H9 (cell line): ENCODE measurements at regions not wholly inside any gene's neighbourhood (a gene's known extent, or its start where the extent isn't known, plus 50 kb on each side); places are given as distances from the start of the nearest gene placed in this dataset.
A peak's percentile ranks its signal among the peaks of the same experiment; 100 is the strongest.

ENCODE experiments used
- DNase-seq: peaks from one replicate; pipeline ENCODE4 v3.0.0-alpha.2; 2017
- H2AFZ ChIP-seq: one replicate; pipeline ENCODE4 v1.6.1; 2013; ENCODE audit warnings: mild to moderate bottlenecking, low read length, control low read depth, moderate library complexity
- H2AK5ac ChIP-seq: 2 replicates; pipeline ENCODE4 v1.6.1; 2013; ENCODE audit warnings: low read length, control low read depth, mixed read lengths; ENCODE audit not compliant: insufficient read length
- H2BK120ac ChIP-seq: one replicate; pipeline ENCODE4 v1.6.1; 2013; ENCODE audit warnings: low read depth, mild to moderate bottlenecking, low read length, control low read depth, inconsistent platforms; ENCODE audit not compliant: poor library complexity, severe bottlenecking
- H2BK12ac ChIP-seq: 2 replicates; pipeline ENCODE4 v1.6.1; 2013; ENCODE audit warnings: low read length, control low read depth, mixed read lengths, low read depth; ENCODE audit not compliant: insufficient read length
- H2BK15ac ChIP-seq: 2 replicates; pipeline ENCODE4 v1.6.1; 2013; ENCODE audit warnings: low read depth, low read length, control low read depth
- H2BK20ac ChIP-seq: one replicate; pipeline ENCODE4 v1.6.1; 2013; ENCODE audit warnings: low read depth, mild to moderate bottlenecking, low read length, control low read depth, inconsistent platforms; ENCODE audit not compliant: poor library complexity, severe bottlenecking
- H2BK5ac ChIP-seq: 2 replicates; pipeline ENCODE4 v1.6.1; 2013; ENCODE audit warnings: low read length, control low read depth, mixed read lengths; ENCODE audit not compliant: insufficient read length
- H3K14ac ChIP-seq: 2 replicates; pipeline ENCODE4 v1.6.1; 2013; ENCODE audit warnings: low read length, control low read depth; ENCODE audit not compliant: insufficient read depth
- H3K18ac ChIP-seq: 2 replicates; pipeline ENCODE4 v1.6.1; 2013; ENCODE audit warnings: low read depth, mild to moderate bottlenecking, mixed read lengths, low read length, control low read depth; ENCODE audit not compliant: insufficient read length
- H3K23ac ChIP-seq: 2 replicates; pipeline ENCODE4 v1.6.1; 2013; ENCODE audit warnings: low read length, control low read depth, mixed read lengths, low read depth; ENCODE audit not compliant: insufficient read length
- H3K23me2 ChIP-seq: 2 replicates; pipeline ENCODE4 v1.6.1; 2013; ENCODE audit warnings: low read depth, mild to moderate bottlenecking, mixed read lengths, low read length, control low read depth; ENCODE audit not compliant: insufficient read length, poor library complexity, severe bottlenecking
- H3K27ac ChIP-seq: 2 replicates; pipeline ENCODE4 v1.5.1; 2013; ENCODE audit warnings: low read length, control low read depth, mixed read lengths, low read depth; ENCODE audit not compliant: insufficient read length
- H3K27me3 ChIP-seq: 2 replicates; pipeline ENCODE4 v1.6.1; 2013; ENCODE audit warnings: low read length, control low read depth, inconsistent platforms; ENCODE audit not compliant: insufficient read depth
- H3K4ac ChIP-seq: 2 replicates; pipeline ENCODE4 v1.6.1; 2013; ENCODE audit warnings: low read depth, mild to moderate bottlenecking, control low read depth, inconsistent platforms, low read length, moderate library complexity
- H3K4me1 ChIP-seq: 2 replicates; pipeline ENCODE4 v1.6.1; 2013; ENCODE audit warnings: low read length, control low read depth, inconsistent platforms; ENCODE audit not compliant: insufficient read depth
- H3K4me2 ChIP-seq: 2 replicates; pipeline ENCODE4 v1.6.1; 2013; ENCODE audit warnings: low read length, control low read depth, mixed read lengths; ENCODE audit not compliant: insufficient read length, insufficient read depth
- H3K56ac ChIP-seq: 2 replicates; pipeline ENCODE4 v1.6.1; 2013; ENCODE audit warnings: low read depth, mild to moderate bottlenecking, mixed read lengths, low read length, control low read depth; ENCODE audit not compliant: insufficient read length
- H3K79me1 ChIP-seq: 2 replicates; pipeline ENCODE4 v1.6.1; 2013; ENCODE audit warnings: low read depth, mild to moderate bottlenecking, moderate library complexity, low read length, control low read depth, inconsistent platforms; ENCODE audit not compliant: insufficient read depth, poor library complexity, severe bottlenecking
- H3K79me2 ChIP-seq: 2 replicates; pipeline ENCODE4 v1.6.1; 2013; ENCODE audit warnings: low read length, control low read depth, inconsistent platforms; ENCODE audit not compliant: insufficient read depth
- H3K9ac ChIP-seq: 2 replicates; pipeline ENCODE4 v1.6.1; 2013; ENCODE audit warnings: low read length, control low read depth, mixed read lengths; ENCODE audit not compliant: insufficient read length; ENCODE audit errors: extremely low read depth
- H3K9me3 ChIP-seq: one replicate; pipeline ENCODE4 v1.6.1; 2013; ENCODE audit warnings: low read depth, low read length, inconsistent platforms; ENCODE audit not compliant: control insufficient read depth
- H3T11ph ChIP-seq: one replicate; pipeline ENCODE4 v1.6.1; 2013; ENCODE audit warnings: mild to moderate bottlenecking, low read length, control low read depth, inconsistent platforms
- H4K20me1 ChIP-seq: one replicate; pipeline ENCODE4 v1.6.1; 2013; ENCODE audit not compliant: control insufficient read depth, insufficient read length, insufficient read depth
- H4K5ac ChIP-seq: 2 replicates; pipeline ENCODE4 v1.6.1; 2013; ENCODE audit warnings: low read depth, mild to moderate bottlenecking, mixed read lengths, low read length, control low read depth; ENCODE audit not compliant: insufficient read length
- H4K8ac ChIP-seq: replicated peaks from 2 replicates; pipeline ENCODE4 v1.6.1; 2013; ENCODE audit warnings: low read length, control low read depth, mixed read lengths, low read depth; ENCODE audit not compliant: insufficient read length
- H4K91ac ChIP-seq: 2 replicates; pipeline ENCODE4 v1.6.1; 2013; ENCODE audit warnings: low read depth, mild to moderate bottlenecking, moderate library complexity, mixed read lengths, low read length, control low read depth; ENCODE audit not compliant: insufficient read length
- H3K27ac Mint-ChIP-seq, 3 experiments: 2 replicates in 2 of 3; 3 replicates in 1 of 3; pipeline ENCODE4 v1.8.0; 2020 to 2021; ENCODE audit warnings: mixed read lengths in 3 of 3, mild to moderate bottlenecking in 1 of 3, moderate library complexity in 1 of 3
- H3K27me3 Mint-ChIP-seq: 2 replicates; pipeline ENCODE4 v1.8.0; 2021; ENCODE audit warnings: low read depth, mild to moderate bottlenecking, moderate library complexity, mixed read lengths
- H3K36me3 Mint-ChIP-seq, 3 experiments: 2 replicates in 2 of 3; 3 replicates in 1 of 3; pipeline ENCODE4 v1.8.0; 2020 to 2021; ENCODE audit warnings: low read depth in 3 of 3, mixed read lengths in 3 of 3; ENCODE audit not compliant: insufficient read depth in 1 of 3
- H3K4me1 Mint-ChIP-seq, 2 experiments: 2 replicates each; pipeline ENCODE4 v1.8.0; 2020; ENCODE audit warnings: mixed read lengths in 2 of 2
- H3K4me3 Mint-ChIP-seq, 2 experiments: 2 replicates in 1 of 2; 3 replicates in 1 of 2; pipeline ENCODE4 v1.8.0; 2020 to 2021; ENCODE audit warnings: mild to moderate bottlenecking in 2 of 2, mixed read lengths in 2 of 2, moderate library complexity in 1 of 2
- H3K9me3 Mint-ChIP-seq, 2 experiments: 2 replicates in 1 of 2; 3 replicates in 1 of 2; pipeline ENCODE4 v1.8.0; 2020; ENCODE audit warnings: mild to moderate bottlenecking in 2 of 2, mixed read lengths in 2 of 2, moderate library complexity in 1 of 2
- WGBS: extraction: QIAGEN DNeasy Blood & Tissue Kit; methylation state at CpG from one replicate; pipeline ENCODE4 v1.1.7; 2013; ENCODE audit warnings: missing lambda C conversion rate, low lambda C conversion rate, mixed read lengths; ENCODE audit not compliant: insufficient read length; ENCODE audit errors: extremely low coverage; 5-methylcytosine and 5-hydroxymethylcytosine counted together
- TF ChIP-seq, protein P1 (sequence below): fragments of 200-600 bp; sonication (generic); conservative IDR thresholded peaks from 3 replicates; pipeline ENCODE4 v1.8.0; 2021; ENCODE audit warnings: antibody characterized with exemption, mild to moderate bottlenecking

DNA sequence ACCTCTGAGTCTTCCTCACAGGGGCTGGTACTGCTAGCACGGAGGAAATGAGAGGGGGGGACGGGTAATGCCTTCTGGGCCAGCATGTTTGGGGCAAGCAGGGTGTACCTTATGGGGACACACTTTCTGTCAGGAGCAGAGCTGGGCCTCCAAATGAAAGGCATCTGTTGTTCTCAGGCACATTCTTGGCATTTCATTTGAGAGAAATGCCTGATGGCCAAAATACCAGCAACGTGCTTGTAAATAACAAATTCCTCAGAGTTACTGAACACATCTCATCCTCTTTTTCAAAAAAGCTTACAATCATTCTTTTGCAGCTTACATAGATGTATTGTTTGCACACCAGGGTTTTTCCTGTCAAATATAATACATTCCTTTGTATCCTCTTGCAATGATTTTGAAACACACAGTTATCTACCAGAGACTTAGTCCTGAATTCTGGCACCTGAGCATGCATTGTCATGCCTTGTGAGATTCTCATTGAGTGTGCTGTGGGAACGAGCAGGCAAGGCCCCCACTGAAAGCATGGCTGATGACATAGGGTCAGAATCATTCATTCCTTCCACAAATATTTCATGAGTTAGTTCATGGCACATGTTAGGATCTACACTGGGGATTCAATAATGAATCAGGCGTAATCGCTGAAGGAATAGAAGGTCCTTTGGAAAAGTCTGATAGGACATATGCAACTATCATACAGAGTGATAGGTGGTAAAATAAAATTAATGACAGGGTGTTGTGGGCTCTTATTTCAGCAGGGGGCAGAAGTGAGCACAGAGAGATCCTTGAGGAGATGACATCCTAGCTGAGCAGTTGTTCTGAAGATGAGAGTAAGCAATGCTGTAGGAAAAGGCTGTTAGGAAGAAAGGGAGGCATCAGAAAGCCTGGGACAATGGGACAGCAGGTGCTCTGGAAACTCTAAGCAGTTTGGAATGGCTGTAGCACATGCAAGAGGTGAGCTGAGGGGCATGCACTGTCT, 260.9 kb upstream of the TUT7 start:
- Histone ChIP-seq H4K8ac (no peak overlapping the region), H2AFZ (no peak overlapping the region)
- peak overlapping the region in 1 of 3 experiments; percentile 62; a peak in 1 of 7 replicates for H3K27ac Mint-ChIP-seq

More for the DNA sequence above, 260.9 kb upstream of the TUT7 start:
- no peak overlapping the region for H3K27ac ChIP-seq
- H2BK20ac ChIP-seq = no peak overlapping the region
- H3K9ac ChIP-seq = no peak overlapping the region
- no peak overlapping the region for H3K23ac ChIP-seq
- no peak overlapping the region for H2BK5ac ChIP-seq
- H3K4me1 Mint-ChIP-seq = peaks cover 22 to 32% of the 10 kb centered on the region in 2 experiments
- H2BK12ac ChIP-seq = no peak overlapping the region
- no peak overlapping the region for H3K4me2 ChIP-seq
- DNase-seq = no peak
- H3K9me3 Mint-ChIP-seq = peaks cover 0 to 10% of the 10 kb centered on the region in 2 experiments; a peak in 3 of 5 replicates
- no peak overlapping the region for H3K18ac ChIP-seq
- no peaks in the 10 kb centered on the region for H3K23me2 ChIP-seq
- H3K79me1 ChIP-seq = no peaks in the 10 kb centered on the region
- H3K27me3 Mint-ChIP-seq = peaks cover 14% of the 10 kb centered on the region
- WGBS = no CpG with 5 or more reads among the region's 6 CpGs
- peak overlapping the region; percentile 29 for H3T11ph ChIP-seq
- no peak overlapping the region for H3K56ac ChIP-seq
- H3K4me3 Mint-ChIP-seq = no peak overlapping the region; a peak in 1 of 5 replicates
- TF ChIP-seq, protein P1, sequence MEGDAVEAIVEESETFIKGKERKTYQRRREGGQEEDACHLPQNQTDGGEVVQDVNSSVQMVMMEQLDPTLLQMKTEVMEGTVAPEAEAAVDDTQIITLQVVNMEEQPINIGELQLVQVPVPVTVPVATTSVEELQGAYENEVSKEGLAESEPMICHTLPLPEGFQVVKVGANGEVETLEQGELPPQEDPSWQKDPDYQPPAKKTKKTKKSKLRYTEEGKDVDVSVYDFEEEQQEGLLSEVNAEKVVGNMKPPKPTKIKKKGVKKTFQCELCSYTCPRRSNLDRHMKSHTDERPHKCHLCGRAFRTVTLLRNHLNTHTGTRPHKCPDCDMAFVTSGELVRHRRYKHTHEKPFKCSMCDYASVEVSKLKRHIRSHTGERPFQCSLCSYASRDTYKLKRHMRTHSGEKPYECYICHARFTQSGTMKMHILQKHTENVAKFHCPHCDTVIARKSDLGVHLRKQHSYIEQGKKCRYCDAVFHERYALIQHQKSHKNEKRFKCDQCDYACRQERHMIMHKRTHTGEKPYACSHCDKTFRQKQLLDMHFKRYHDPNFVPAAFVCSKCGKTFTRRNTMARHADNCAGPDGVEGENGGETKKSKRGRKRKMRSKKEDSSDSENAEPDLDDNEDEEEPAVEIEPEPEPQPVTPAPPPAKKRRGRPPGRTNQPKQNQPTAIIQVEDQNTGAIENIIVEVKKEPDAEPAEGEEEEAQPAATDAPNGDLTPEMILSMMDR = peak; percentile 68
- no peak overlapping the region for H3K4ac ChIP-seq
- no peaks in the 10 kb centered on the region; the same call in 1 of the 2 replicates for H3K4me1 ChIP-seq
- no peak overlapping the region for H3K14ac ChIP-seq
- H2AK5ac ChIP-seq = no peak overlapping the region
- H3K9me3 ChIP-seq = no peaks in the 10 kb centered on the region
- no peaks in the 10 kb centered on the region for H3K79me2 ChIP-seq
- H2BK120ac ChIP-seq = no peak overlapping the region
- no peak overlapping the region for H2BK15ac ChIP-seq
- H3K36me3 Mint-ChIP-seq = no peaks in the 10 kb centered on the region
- no peaks in the 10 kb centered on the region for H4K20me1 ChIP-seq
- H4K5ac ChIP-seq = no peak overlapping the region
- no peaks in the 10 kb centered on the region for H3K27me3 ChIP-seq
- no peak overlapping the region for H4K91ac ChIP-seq
